Uterus (tissue), 3 donors: ENCODE measurements at regions not wholly inside any gene's neighbourhood (a gene's known extent, or its start where the extent isn't known, plus 50 kb on each side); places are given as distances from the start of the nearest gene placed in this dataset.

Experiments used
- DNase-seq, 2 donors: peaks; one replicate each; pipeline ENCODE4 v3.0.0-alpha.2; 2019 to 2020
- H3K27ac ChIP-seq, 2 donors: fragments of 200-600 bp; sonication (generic); 1 replicate in 1 of 2; 2 replicates in 1 of 2; pipeline ENCODE4 v1.5.1; 2016 to 2018
- H3K27me3 ChIP-seq, 2 donors: fragments of 200-600 bp; sonication (generic); one replicate each; pipeline ENCODE4 v1.5.1; 2018 to 2019; ENCODE audit warnings: control low read depth in 1 of 2
- H3K36me3 ChIP-seq, 2 donors: fragments of 200-600 bp; sonication (generic); one replicate each; pipeline ENCODE4 v1.5.1; 2019; ENCODE audit warnings: control low read depth in 1 of 2
- H3K4me1 ChIP-seq, 2 donors: fragments of 200-600 bp; sonication (generic); one replicate each; pipeline ENCODE4 v1.5.1; 2018 to 2019; ENCODE audit warnings: control low read depth in 1 of 2
- H3K4me3 ChIP-seq, 2 donors: fragments of 200-600 bp; sonication (generic); 1 replicate in 1 of 2; 2 replicates in 1 of 2; pipeline ENCODE4 v1.5.1; 2018 to 2019; ENCODE audit warnings: mild to moderate bottlenecking in 1 of 2
- H3K9me3 ChIP-seq, 2 donors: fragments of 200-600 bp; sonication (generic); one replicate each; pipeline ENCODE4 v1.5.1; 2019; ENCODE audit warnings: control low read depth in 1 of 2
- POLR2A ChIP-seq, 2 donors: fragments of 450-650 bp; IDR thresholded peaks; one replicate each; pipeline ENCODE4 v1.6.1; 2016; ENCODE audit warnings: antibody characterized with exemption in 2 of 2, mild to moderate bottlenecking in 1 of 2, moderate library complexity in 1 of 2
- intact Hi-C: fragments of 100-400 bp; cut with DNase I; formaldehyde crosslinking; loops from one replicate; pipeline ENCODE4 v1.15.1; 2023; ENCODE audit warnings: low total_unique reads
- TF ChIP-seq, protein P1 (sequence below), 4 experiments: fragments of 200-600 bp in 2 of 4; fragments of 450-650 bp in 2 of 4; sonication (generic) in 2 of 4; IDR thresholded peaks; one replicate each; pipeline ENCODE4 v1.5.1; 2016 to 2019; ENCODE audit warnings: antibody characterized with exemption in 4 of 4, mild to moderate bottlenecking in 2 of 4, moderate library complexity in 1 of 4
- donor health status: DM: yes; HTN: yes; CAD: no.

DNA sequence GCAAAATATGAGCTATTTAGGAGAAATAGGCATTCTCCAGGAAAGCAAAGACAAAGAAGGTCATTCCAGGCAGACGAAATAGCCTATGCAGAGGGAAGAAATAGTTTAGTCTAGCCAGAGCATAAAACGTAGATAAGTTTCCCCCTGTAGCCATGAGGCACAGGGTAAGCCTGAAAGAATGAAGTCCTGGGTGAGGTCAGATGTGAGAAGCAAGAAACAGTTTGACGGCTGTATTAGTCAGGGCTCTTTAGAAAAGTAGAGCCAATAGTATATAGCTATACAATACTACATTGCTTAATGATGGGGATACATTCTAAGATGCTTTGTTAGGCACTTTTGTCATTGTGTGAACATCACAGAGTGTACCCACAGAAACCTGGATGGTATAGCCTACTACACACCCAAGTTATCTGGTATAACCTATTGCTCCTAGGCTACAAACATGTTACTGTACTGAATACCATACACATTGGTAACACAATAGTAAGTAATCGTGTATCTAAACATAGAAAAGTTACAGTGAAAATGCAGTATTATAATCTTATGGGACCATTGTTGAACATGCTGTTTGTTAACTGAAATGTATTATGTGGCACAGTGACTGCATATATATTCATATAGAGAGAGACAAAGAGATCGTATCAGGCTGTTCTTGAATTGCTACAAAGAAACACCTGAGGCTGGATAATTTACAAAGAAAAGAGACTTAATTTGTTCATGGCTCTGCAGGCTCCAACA lies 59.3 kb upstream of the WDFY2 start:
- Histone ChIP-seq H3K36me3 (no peaks in the 10 kb centered on the region), H3K27me3 (no peaks in the 10 kb centered on the region), H3K27ac (no peak overlapping the region), H3K9me3 (no peaks in the 10 kb centered on the region), H3K4me1 (no peaks in the 10 kb centered on the region), H3K4me3 (no peak overlapping the region)
- no peak for TF ChIP-seq POLR2A (IDR thresholded peaks at IDR 0.05)
- TF ChIP-seq, protein P1, sequence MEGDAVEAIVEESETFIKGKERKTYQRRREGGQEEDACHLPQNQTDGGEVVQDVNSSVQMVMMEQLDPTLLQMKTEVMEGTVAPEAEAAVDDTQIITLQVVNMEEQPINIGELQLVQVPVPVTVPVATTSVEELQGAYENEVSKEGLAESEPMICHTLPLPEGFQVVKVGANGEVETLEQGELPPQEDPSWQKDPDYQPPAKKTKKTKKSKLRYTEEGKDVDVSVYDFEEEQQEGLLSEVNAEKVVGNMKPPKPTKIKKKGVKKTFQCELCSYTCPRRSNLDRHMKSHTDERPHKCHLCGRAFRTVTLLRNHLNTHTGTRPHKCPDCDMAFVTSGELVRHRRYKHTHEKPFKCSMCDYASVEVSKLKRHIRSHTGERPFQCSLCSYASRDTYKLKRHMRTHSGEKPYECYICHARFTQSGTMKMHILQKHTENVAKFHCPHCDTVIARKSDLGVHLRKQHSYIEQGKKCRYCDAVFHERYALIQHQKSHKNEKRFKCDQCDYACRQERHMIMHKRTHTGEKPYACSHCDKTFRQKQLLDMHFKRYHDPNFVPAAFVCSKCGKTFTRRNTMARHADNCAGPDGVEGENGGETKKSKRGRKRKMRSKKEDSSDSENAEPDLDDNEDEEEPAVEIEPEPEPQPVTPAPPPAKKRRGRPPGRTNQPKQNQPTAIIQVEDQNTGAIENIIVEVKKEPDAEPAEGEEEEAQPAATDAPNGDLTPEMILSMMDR (IDR thresholded peaks at IDR 0.05), result no peak
- intact Hi-C loops, result no loop called here
- no peak for DNase-seq

- H3K4me3 ChIP-seq, result no peak overlapping the region
- no peak for DNase-seq
- no peaks in the 10 kb centered on the region for H3K36me3 ChIP-seq
- H3K9me3 ChIP-seq, result no peaks in the 10 kb centered on the region
- no peak overlapping the region for H3K27ac ChIP-seq
- H3K4me1 ChIP-seq, result no peaks in the 10 kb centered on the region
- intact Hi-C loops, result no loop called here
- H3K27me3 ChIP-seq, result no peaks in the 10 kb centered on the region
- TF ChIP-seq POLR2A (IDR thresholded peaks at IDR 0.05), result no peak
- TF ChIP-seq, protein P1 (IDR thresholded peaks at IDR 0.05), result no peak
These were observed 58.6 kb upstream of the WDFY2 start for GRCh38 chr13:51525567-51526167.

- TF ChIP-seq POLR2A (IDR thresholded peaks at IDR 0.05), result no peak
- TF ChIP-seq, protein P1 (IDR thresholded peaks at IDR 0.05), result no peak
- H3K4me3 ChIP-seq, result no peak overlapping the region
- H3K4me1 ChIP-seq, result no peaks in the 10 kb centered on the region
- H3K27ac ChIP-seq, result no peak overlapping the region
- H3K36me3 ChIP-seq, result no peaks in the 10 kb centered on the region
- no peaks in the 10 kb centered on the region for H3K27me3 ChIP-seq
- intact Hi-C loops, result no loop called here
- no peaks in the 10 kb centered on the region for H3K9me3 ChIP-seq
- no peak for DNase-seq
These were observed 58.1 kb upstream of the WDFY2 start for GRCh38 chr13:51526202-51526601.

- intact Hi-C loops, result no loop called here
- H3K4me3 ChIP-seq, result no peak overlapping the region
These were observed 51.5 kb upstream of the WDFY2 start for GRCh38 chr13:51532736-51533197.

More at GRCh38 chr13:51532736-51533197, 51.5 kb upstream of the WDFY2 start:
- Histone ChIP-seq H3K27ac (no peak overlapping the region), H3K36me3 (no peaks in the 10 kb centered on the region), H3K4me1 (no peaks in the 10 kb centered on the region), H3K27me3 (no peaks in the 10 kb centered on the region), H3K9me3 (no peaks in the 10 kb centered on the region)
- TF ChIP-seq, protein P1 (IDR thresholded peaks at IDR 0.05), result no peak
- TF ChIP-seq POLR2A (IDR thresholded peaks at IDR 0.05), result no peak
- no peak for DNase-seq
